ENCODE measurements at regions not wholly inside any gene's neighbourhood (a gene's known extent, or its start where the extent isn't known, plus 50 kb on each side); places are given as distances from the start of the nearest gene placed in this dataset.

GRCh38 chr13:29963089-29963488, 112.7 kb upstream of the UBL3 start:
- Histone ChIP-seq H3K36me3 (ENCODE audit: insufficient read depth, low read length) (no peaks in the 10 kb centered on the region), H3K4me3 (ENCODE audit: low read depth, low read length, poor library complexity, severe bottlenecking) (no peak overlapping the region), H3K79me2 (ENCODE audit: insufficient read depth, low read depth, low read length) (no peaks in the 10 kb centered on the region), H3K9me3 (ENCODE audit: low read length) (0 out of 2 replicates have a peak, but pooled peaks cover 8% of the 10 kb centered on the region), H3K9me2 (ENCODE audit: insufficient read depth, low read length) (no peaks in the 10 kb centered on the region), H3K4me2 (ENCODE audit: low read length) (no peak overlapping the region), H3K27ac (ENCODE audit: low read depth, low read length, poor library complexity, severe bottlenecking) (no peak overlapping the region), H3K4me1 (ENCODE audit: insufficient read depth, low read length, poor library complexity, severe bottlenecking) (no peaks in the 10 kb centered on the region), H2AFZ (ENCODE audit: low read length) (no peak overlapping the region), H4K20me1 (ENCODE audit: insufficient read depth, low read length) (no peaks in the 10 kb centered on the region)
- TF ChIP-seq CTCF (conservative IDR thresholded peaks at IDR 0.05; ENCODE audit: low read length): no peak
- intact Hi-C loops (cut with micrococcal nuclease; ENCODE audit: unreplicated experiment): no loop called here
- ChIA-PET CTCF (ENCODE audit: unreplicated experiment) (no interaction called here), POLR2A (no interaction called here)
- no TSS peak for BruUV-seq (replicated peaks)
- no peak for DNase-seq (ENCODE audit: low spot score)

GRCh38 chr13:29961036-29961670, 110.7 kb upstream of the UBL3 start:
- Histone ChIP-seq H3K36me3 (ENCODE audit: insufficient read depth, low read length) (no peaks in the 10 kb centered on the region), H3K9me2 (ENCODE audit: insufficient read depth, low read length) (no peaks in the 10 kb centered on the region), H3K4me1 (ENCODE audit: insufficient read depth, low read length, poor library complexity, severe bottlenecking) (no peaks in the 10 kb centered on the region), H3K79me2 (ENCODE audit: insufficient read depth, low read depth, low read length) (no peaks in the 10 kb centered on the region), H3K9me3 (ENCODE audit: low read length) (no peaks in the 10 kb centered on the region), H3K4me2 (ENCODE audit: low read length) (no peak overlapping the region), H4K20me1 (ENCODE audit: insufficient read depth, low read length) (no peaks in the 10 kb centered on the region), H3K27ac (ENCODE audit: low read depth, low read length, poor library complexity, severe bottlenecking) (no peak overlapping the region), H3K4me3 (ENCODE audit: low read depth, low read length, poor library complexity, severe bottlenecking) (no peak overlapping the region), H2AFZ (ENCODE audit: low read length) (no peak overlapping the region)
- no peak for DNase-seq (ENCODE audit: low spot score)
- BruUV-seq (replicated peaks): no TSS peak
- ChIA-PET CTCF (ENCODE audit: unreplicated experiment) (no interaction called here), POLR2A (no interaction called here)
- intact Hi-C loops (cut with micrococcal nuclease; ENCODE audit: unreplicated experiment): no loop called here
- TF ChIP-seq CTCF (conservative IDR thresholded peaks at IDR 0.05; ENCODE audit: low read length) (no peak), EZH2phosphoT487 (IDR thresholded peaks at IDR 0.05; ENCODE audit: borderline replicate concordance, low read depth, low read length) (no peak)

GRCh38 chr13:29959603-29960002, 109.2 kb upstream of the UBL3 start:
- POLR2A ChIA-PET: no interaction called here
- Histone ChIP-seq H3K4me2 (ENCODE audit: low read length) (no peak overlapping the region), H3K9me2 (ENCODE audit: insufficient read depth, low read length) (no peaks in the 10 kb centered on the region), H3K36me3 (ENCODE audit: insufficient read depth, low read length) (no peaks in the 10 kb centered on the region), H3K4me3 (ENCODE audit: low read depth, low read length, poor library complexity, severe bottlenecking) (no peak overlapping the region), H3K27ac (ENCODE audit: low read depth, low read length, poor library complexity, severe bottlenecking) (no peak overlapping the region), H3K79me2 (ENCODE audit: insufficient read depth, low read depth, low read length) (no peaks in the 10 kb centered on the region), H4K20me1 (ENCODE audit: insufficient read depth, low read length) (no peaks in the 10 kb centered on the region), H2AFZ (ENCODE audit: low read length) (no peak overlapping the region), H3K9me3 (ENCODE audit: low read length) (no peaks in the 10 kb centered on the region), H3K4me1 (ENCODE audit: insufficient read depth, low read length, poor library complexity, severe bottlenecking) (no peaks in the 10 kb centered on the region)
- TF ChIP-seq EZH2phosphoT487 (IDR thresholded peaks at IDR 0.05; ENCODE audit: borderline replicate concordance, low read depth, low read length): no peak
- no peak for TF ChIP-seq CTCF (conservative IDR thresholded peaks at IDR 0.05; ENCODE audit: low read length)
- BruUV-seq (replicated peaks): no TSS peak
- DNase-seq (ENCODE audit: low spot score): no peak
- intact Hi-C loops (cut with micrococcal nuclease; ENCODE audit: unreplicated experiment): no loop called here
- CTCF ChIA-PET (ENCODE audit: unreplicated experiment): no interaction called here

Measured in OCI-LY7 (cell line).